ENCODE measurements at regions not wholly inside any gene's neighbourhood (a gene's known extent, or its start where the extent isn't known, plus 50 kb on each side); places are given as distances from the start of the nearest gene placed in this dataset.
"Not testable (repeated sequence)": the region's sequence is repeated elsewhere in the genome, so short reads cannot be mapped to it uniquely, and the experiment has no call there.

DNA sequence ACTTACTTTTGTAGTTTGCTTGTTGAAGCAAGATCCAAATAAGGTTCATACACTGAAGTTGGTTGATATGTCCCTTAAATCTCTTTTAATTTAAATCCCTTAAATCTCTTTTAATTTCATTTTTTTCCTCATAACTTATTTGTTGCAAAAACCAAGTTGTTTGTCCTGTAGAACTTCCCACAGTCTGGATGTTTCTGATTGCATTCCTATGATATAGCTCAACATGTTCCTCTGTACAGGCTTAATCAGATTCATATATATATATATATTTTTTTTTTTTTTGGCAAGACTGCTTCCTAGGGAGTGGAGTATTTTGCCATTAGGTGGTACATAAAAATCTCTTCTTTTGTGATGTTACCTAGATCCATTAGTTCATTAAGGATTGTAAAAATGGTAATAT lies 174.9 kb upstream of the MKLN1 start:
- no peak for DNase-seq
- Histone ChIP-seq H3K4me3 (ENCODE audit: low read depth, low read length) (no peak overlapping the region), H3K4me1 (ENCODE audit: control insufficient read depth in 1 of 2, insufficient read depth in 2 of 2, low read length in 2 of 2) (no peaks in the 10 kb centered on the region)

DNA sequence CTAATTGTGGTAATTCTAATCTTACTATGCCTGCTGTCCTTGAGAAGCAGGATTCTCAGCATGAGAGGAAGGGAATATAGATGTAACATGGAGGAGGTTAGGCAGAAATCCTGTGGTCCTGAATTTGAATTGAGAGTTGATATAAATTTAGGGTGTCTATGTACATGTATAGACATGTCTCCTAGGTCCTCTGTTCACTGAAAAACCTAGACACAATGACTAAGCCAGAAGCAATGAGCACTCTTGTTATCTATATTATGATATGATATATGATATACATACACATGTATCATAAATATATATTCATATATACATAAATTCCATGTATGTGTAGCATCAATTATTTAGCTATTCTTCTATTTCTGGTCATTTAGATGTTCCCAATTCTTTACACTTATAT lies 173.3 kb upstream of the MKLN1 start:
- H3K9ac ChIP-seq (ENCODE audit: low read length) = no peak overlapping the region
- H3K14ac ChIP-seq (ENCODE audit: low read length) = no peak overlapping the region
- no peak overlapping the region for H4K91ac ChIP-seq (ENCODE audit: low read depth, low read length)
- no peaks in the 10 kb centered on the region for H3K4me1 ChIP-seq (ENCODE audit: control insufficient read depth in 1 of 2, insufficient read depth in 2 of 2, low read length in 2 of 2)
- no peak overlapping the region for H3K27ac ChIP-seq (ENCODE audit: low read depth, low read length)
- H3K36me3 ChIP-seq (ENCODE audit: control insufficient read depth in 1 of 2, insufficient read depth in 2 of 2, low read length in 2 of 2) = no peaks in the 10 kb centered on the region
- no peak overlapping the region for H3K4me2 ChIP-seq (ENCODE audit: low read length)
- no peak overlapping the region for H4K8ac ChIP-seq (ENCODE audit: low read depth, low read length)
- no peaks in the 10 kb centered on the region for H3K79me1 ChIP-seq (ENCODE audit: low read length)
- DNase-seq = no peak
- H3K18ac ChIP-seq (ENCODE audit: low read length) = no peak overlapping the region
- no peak overlapping the region for H3K23ac ChIP-seq (ENCODE audit: low read length)
- no peak overlapping the region for H2BK12ac ChIP-seq (ENCODE audit: low read length)
- H3K27me3 ChIP-seq (ENCODE audit: insufficient read depth, low read length) = no peaks in the 10 kb centered on the region
- no peak overlapping the region for H3K4ac ChIP-seq (ENCODE audit: low read depth, low read length)
- no peak overlapping the region for H4K12ac ChIP-seq (ENCODE audit: low read depth, low read length)
- no peak overlapping the region for H3K4me3 ChIP-seq (ENCODE audit: low read depth, low read length)
- H2AK5ac ChIP-seq (ENCODE audit: low read length) = no peak overlapping the region
- H2AFZ ChIP-seq (ENCODE audit: insufficient read depth, low read length, poor library complexity) = no peak overlapping the region
- H3K9me3 ChIP-seq (ENCODE audit: insufficient read depth, low read depth, low read length) = no peaks in the 10 kb centered on the region
- no peak overlapping the region for H2BK5ac ChIP-seq (ENCODE audit: low read depth, low read length, poor library complexity)
- no peaks in the 10 kb centered on the region for H3K79me2 ChIP-seq (ENCODE audit: control insufficient read depth, insufficient read depth, low read length, poor library complexity)
- H2BK120ac ChIP-seq (ENCODE audit: insufficient read depth, low read length, poor library complexity) = no peak overlapping the region

More for the DNA sequence above, 174.9 kb upstream of the MKLN1 start:
- H4K91ac ChIP-seq (ENCODE audit: low read depth, low read length) = no peak overlapping the region
- H3K4ac ChIP-seq (ENCODE audit: low read depth, low read length) = no peak overlapping the region
- H2BK5ac ChIP-seq (ENCODE audit: low read depth, low read length, poor library complexity) = no peak overlapping the region
- H3K27ac ChIP-seq (ENCODE audit: low read depth, low read length) = no peak overlapping the region
- no peak overlapping the region for H2BK12ac ChIP-seq (ENCODE audit: low read length)
- H3K27me3 ChIP-seq (ENCODE audit: insufficient read depth, low read length) = no peaks in the 10 kb centered on the region
- H4K12ac ChIP-seq (ENCODE audit: low read depth, low read length) = no peak overlapping the region
- H3K9me3 ChIP-seq (ENCODE audit: insufficient read depth, low read depth, low read length) = no peaks in the 10 kb centered on the region
- H2AK5ac ChIP-seq (ENCODE audit: low read length) = no peak overlapping the region
- H4K8ac ChIP-seq (ENCODE audit: low read depth, low read length) = no peak overlapping the region
- no peak overlapping the region for H3K14ac ChIP-seq (ENCODE audit: low read length)
- H3K79me1 ChIP-seq (ENCODE audit: low read length) = no peaks in the 10 kb centered on the region
- H3K18ac ChIP-seq (ENCODE audit: low read length) = no peak overlapping the region
- no peaks in the 10 kb centered on the region for H3K36me3 ChIP-seq (ENCODE audit: control insufficient read depth in 1 of 2, insufficient read depth in 2 of 2, low read length in 2 of 2)
- H3K4me2 ChIP-seq (ENCODE audit: low read length) = no peak overlapping the region
- H3K9ac ChIP-seq (ENCODE audit: low read length) = no peak overlapping the region
- no peak overlapping the region for H2AFZ ChIP-seq (ENCODE audit: insufficient read depth, low read length, poor library complexity)
- H3K23ac ChIP-seq (ENCODE audit: low read length) = no peak overlapping the region
- H2BK120ac ChIP-seq (ENCODE audit: insufficient read depth, low read length, poor library complexity) = no peak overlapping the region
- H3K79me2 ChIP-seq (ENCODE audit: control insufficient read depth, insufficient read depth, low read length, poor library complexity) = no peaks in the 10 kb centered on the region

DNA sequence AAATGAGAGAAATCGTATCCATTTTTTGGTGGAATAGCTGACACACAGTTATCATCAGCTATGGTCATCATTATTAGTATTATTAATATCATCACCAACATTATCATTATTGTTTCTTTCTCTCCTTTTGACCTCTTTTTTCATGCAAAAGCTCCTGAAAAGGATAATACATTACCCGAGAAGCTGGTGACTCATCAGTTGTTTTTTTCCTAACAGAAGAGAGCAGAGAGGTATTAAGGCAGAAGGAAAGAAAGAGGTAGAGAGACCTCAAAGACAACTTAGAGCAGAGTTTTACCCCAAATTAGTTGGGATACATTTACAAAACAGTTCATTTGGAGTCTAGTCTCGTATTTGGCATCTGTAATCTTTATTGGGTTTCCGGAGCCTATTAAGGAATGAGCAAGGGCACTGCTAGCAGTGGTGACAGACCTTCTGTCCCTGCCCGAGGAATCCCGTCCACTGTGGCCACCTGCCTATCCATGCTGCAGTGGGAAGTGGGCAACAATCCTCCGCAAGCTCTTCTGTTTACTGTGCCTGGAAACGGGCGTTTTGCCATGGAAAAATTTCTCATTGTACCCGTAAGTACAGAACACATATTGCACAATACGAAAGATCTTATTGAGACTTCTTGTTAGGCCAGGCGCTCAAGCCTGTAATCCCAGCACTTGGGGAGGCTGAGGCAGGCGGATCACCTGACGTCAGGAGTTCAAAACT lies 170.0 kb upstream of the MKLN1 start:
- no peaks in the 10 kb centered on the region for H3K79me1 ChIP-seq (ENCODE audit: low read length)
- no peak overlapping the region for H4K8ac ChIP-seq (ENCODE audit: low read depth, low read length)

GRCh38 chr7:131158244-131158636 lies 169.4 kb upstream of the MKLN1 start:
- H3K14ac ChIP-seq (ENCODE audit: low read length); H3K9me3 ChIP-seq (ENCODE audit: insufficient read depth, low read depth, low read length); H2BK12ac ChIP-seq (ENCODE audit: low read length); H4K91ac ChIP-seq (ENCODE audit: low read depth, low read length); H4K8ac ChIP-seq (ENCODE audit: low read depth, low read length); H3K23ac ChIP-seq (ENCODE audit: low read length); H2AFZ ChIP-seq (ENCODE audit: insufficient read depth, low read length, poor library complexity); H4K12ac ChIP-seq (ENCODE audit: low read depth, low read length); H3K4ac ChIP-seq (ENCODE audit: low read depth, low read length); H3K4me3 ChIP-seq (ENCODE audit: low read depth, low read length); DNase-seq; H2AK5ac ChIP-seq (ENCODE audit: low read length); H3K36me3 ChIP-seq (ENCODE audit: control insufficient read depth in 1 of 2, insufficient read depth in 2 of 2, low read length in 2 of 2); H2BK5ac ChIP-seq (ENCODE audit: low read depth, low read length, poor library complexity); H3K9ac ChIP-seq (ENCODE audit: low read length); H3K18ac ChIP-seq (ENCODE audit: low read length); H3K79me2 ChIP-seq (ENCODE audit: control insufficient read depth, insufficient read depth, low read length, poor library complexity); H3K79me1 ChIP-seq (ENCODE audit: low read length); H2BK120ac ChIP-seq (ENCODE audit: insufficient read depth, low read length, poor library complexity); H3K4me1 ChIP-seq (ENCODE audit: control insufficient read depth in 1 of 2, insufficient read depth in 2 of 2, low read length in 2 of 2); H3K27me3 ChIP-seq (ENCODE audit: insufficient read depth, low read length); H3K4me2 ChIP-seq (ENCODE audit: low read length); H3K27ac ChIP-seq (ENCODE audit: low read depth, low read length): not testable (repeated sequence)
- no CpG with 5 or more reads among the region's 2 CpGs for WGBS (ENCODE audit: extremely low coverage, insufficient coverage, insufficient read length)

More for the DNA sequence above, 170.0 kb upstream of the MKLN1 start:
- H3K4me3 ChIP-seq (ENCODE audit: low read depth, low read length) = no peak overlapping the region
- no peak overlapping the region for H3K9ac ChIP-seq (ENCODE audit: low read length)
- H3K27me3 ChIP-seq (ENCODE audit: insufficient read depth, low read length) = no peaks in the 10 kb centered on the region
- H3K36me3 ChIP-seq (ENCODE audit: control insufficient read depth in 1 of 2, insufficient read depth in 2 of 2, low read length in 2 of 2) = no peaks in the 10 kb centered on the region
- no peak overlapping the region for H3K14ac ChIP-seq (ENCODE audit: low read length)
- no peak overlapping the region for H3K4ac ChIP-seq (ENCODE audit: low read depth, low read length)
- no peaks in the 10 kb centered on the region for H3K9me3 ChIP-seq (ENCODE audit: insufficient read depth, low read depth, low read length)
- DNase-seq = peak in 1 of 2 donors; percentile 43
- no CpG with 5 or more reads among the region's 14 CpGs for WGBS (ENCODE audit: extremely low coverage, insufficient coverage, insufficient read length)
- H3K4me1 ChIP-seq (ENCODE audit: control insufficient read depth in 1 of 2, insufficient read depth in 2 of 2, low read length in 2 of 2) = no peaks in the 10 kb centered on the region
- H4K91ac ChIP-seq (ENCODE audit: low read depth, low read length) = no peak overlapping the region
- H2BK5ac ChIP-seq (ENCODE audit: low read depth, low read length, poor library complexity) = no peak overlapping the region
- H3K4me2 ChIP-seq (ENCODE audit: low read length) = no peak overlapping the region
- H2BK120ac ChIP-seq (ENCODE audit: insufficient read depth, low read length, poor library complexity) = no peak overlapping the region
- no peak overlapping the region for H3K23ac ChIP-seq (ENCODE audit: low read length)
- no peak overlapping the region for H4K12ac ChIP-seq (ENCODE audit: low read depth, low read length)
- no peak overlapping the region for H2AK5ac ChIP-seq (ENCODE audit: low read length)
- H3K18ac ChIP-seq (ENCODE audit: low read length) = no peak overlapping the region
- no peaks in the 10 kb centered on the region for H3K79me2 ChIP-seq (ENCODE audit: control insufficient read depth, insufficient read depth, low read length, poor library complexity)
- H3K27ac ChIP-seq (ENCODE audit: low read depth, low read length) = no peak overlapping the region
- H2BK12ac ChIP-seq (ENCODE audit: low read length) = no peak overlapping the region
- no peak overlapping the region for H2AFZ ChIP-seq (ENCODE audit: insufficient read depth, low read length, poor library complexity)

Data from trophoblast cell (in vitro differentiated cells and primary cell).